ENCODE measurements at regions not wholly inside any gene's neighbourhood (a gene's known extent, or its start where the extent isn't known, plus 50 kb on each side); places are given as distances from the start of the nearest gene placed in this dataset.

GRCh38 chr9:81529556-81530193 is 159.7 kb downstream of the TLE1 start:
- H3K4me3 ChIP-seq: no peak overlapping the region
- H3K27ac ChIP-seq: peak overlapping the region in 1 of 4 donors; percentile 21
- no peaks in the 10 kb centered on the region for H3K9me3 ChIP-seq
- H3K4me1 ChIP-seq: no peaks in the 10 kb centered on the region
- intact Hi-C loops (cut with DNase I): loop anchor here (10.0 kb wide), 2 partner anchors 315 to 1075 kb away; no protein-coding TSS in a partner anchor
- 58 to 73% methylated on average over 1 of the region's 1 CpG for WGBS, 2 donors
- TF ChIP-seq EP300 (IDR thresholded peaks at IDR 0.05) (no peak), POLR2AphosphoS5 (IDR thresholded peaks at IDR 0.05) (peak in 1 of 4 donors; percentile 30), CTCF (IDR thresholded peaks at IDR 0.05) (no peak), POLR2A (IDR thresholded peaks at IDR 0.05) (no peak)
- peak; percentile 70 for DNase-seq
- no peaks in the 10 kb centered on the region for H3K27me3 ChIP-seq
- H3K36me3 ChIP-seq: no peaks in the 10 kb centered on the region

GRCh38 chr9:81526587-81526986 is 162.8 kb downstream of the TLE1 start:
- TF ChIP-seq POLR2AphosphoS5 (IDR thresholded peaks at IDR 0.05): no peak
- no peak for TF ChIP-seq POLR2A (IDR thresholded peaks at IDR 0.05)
- no peak for TF ChIP-seq EP300 (IDR thresholded peaks at IDR 0.05)
- TF ChIP-seq CTCF (IDR thresholded peaks at IDR 0.05): no peak
- Histone ChIP-seq H3K36me3 (no peaks in the 10 kb centered on the region), H3K27me3 (no peaks in the 10 kb centered on the region), H3K4me3 (no peak overlapping the region), H3K4me1 (peaks cover 0 to 8% (median 0%) of the 10 kb centered on the region in 4 donors), H3K27ac (no peak overlapping the region), H3K9me3 (no peaks in the 10 kb centered on the region)
- no peak for DNase-seq
- intact Hi-C loops (cut with DNase I): loop anchor here (10.0 kb wide), 2 partner anchors 318 to 1078 kb away; no protein-coding TSS in a partner anchor
- WGBS, 2 donors: 87 to 89% methylated on average over 2 of the region's 2 CpGs

- 32 to 41% methylated on average over 8 of the region's 8 CpGs for WGBS, 2 donors
- Histone ChIP-seq H3K4me1 (peaks cover 0 to 8% (median 0%) of the 10 kb centered on the region in 4 donors), H3K27me3 (no peaks in the 10 kb centered on the region), H3K36me3 (no peaks in the 10 kb centered on the region), H3K4me3 (no peak overlapping the region), H3K27ac (no peak overlapping the region), H3K9me3 (no peaks in the 10 kb centered on the region)
- intact Hi-C loops (cut with DNase I): loop anchor here (2.0 to 10.0 kb wide), 3 partner anchors 164 to 1082 kb away; no protein-coding TSS in a partner anchor
- TF ChIP-seq POLR2AphosphoS5 (IDR thresholded peaks at IDR 0.05): peak in 1 of 4 donors; percentile 16
- TF ChIP-seq CTCF (IDR thresholded peaks at IDR 0.05): peak; percentile 23 to 58 (median 54)
- TF ChIP-seq POLR2A (IDR thresholded peaks at IDR 0.05): no peak
- TF ChIP-seq EP300 (IDR thresholded peaks at IDR 0.05): no peak
- DNase-seq: no peak
These were observed 166.4 kb downstream of the TLE1 start for GRCh38 chr9:81522716-81523551.

GRCh38 chr9:81521892-81522291 is 167.5 kb downstream of the TLE1 start:
- WGBS, 2 donors: 33 to 72% methylated on average over 3 of the region's 3 CpGs
- no peak for DNase-seq
- TF ChIP-seq CTCF (IDR thresholded peaks at IDR 0.05): no peak
- no peak for TF ChIP-seq EP300 (IDR thresholded peaks at IDR 0.05)
- no peak for TF ChIP-seq POLR2A (IDR thresholded peaks at IDR 0.05)
- no peak for TF ChIP-seq POLR2AphosphoS5 (IDR thresholded peaks at IDR 0.05)
- Histone ChIP-seq H3K27me3 (no peaks in the 10 kb centered on the region), H3K9me3 (no peaks in the 10 kb centered on the region), H3K27ac (no peak overlapping the region), H3K36me3 (no peaks in the 10 kb centered on the region), H3K4me3 (no peak overlapping the region), H3K4me1 (peaks cover 0 to 8% (median 0%) of the 10 kb centered on the region in 4 donors)
- intact Hi-C loops (cut with DNase I): loop anchor here (2.0 to 10.0 kb wide), 3 partner anchors 165 to 1083 kb away; no protein-coding TSS in a partner anchor

All from sigmoid colon (tissue), 6 donors.